HepG2 (cell line): ENCODE measurements at regions not wholly inside any gene's neighbourhood (a gene's known extent, or its start where the extent isn't known, plus 50 kb on each side); places are given as distances from the start of the nearest gene placed in this dataset.

Experiments used
- CC2D1A ChIP-seq: sonication (generic); formaldehyde crosslinking; IDR thresholded peaks from 2 replicates; pipeline ENCODE4 v1.8.1; 2023; ENCODE audit warnings: mild to moderate bottlenecking, missing genetic modification reagents
- ELF1 ChIP-seq: sonication (generic); formaldehyde crosslinking; IDR thresholded peaks from 2 replicates; pipeline ENCODE4 v1.4.0; 2020; ENCODE audit warnings: missing genetic modification reagents
- HMG20B ChIP-seq: conservative IDR thresholded peaks from 2 replicates; pipeline ENCODE4 v1.6.1; 2016; ENCODE audit warnings: missing genetic modification reagents, missing compliant biosample characterization
- POLR2A ChIP-seq, 2 experiments: IDR thresholded peaks; 2 replicates each; pipeline ENCODE4 v1.6.1; 2011; ENCODE audit warnings: low read depth in 2 of 2, low read length in 2 of 2, mild to moderate bottlenecking in 1 of 2, moderate library complexity in 1 of 2; ENCODE audit not compliant: insufficient read depth in 1 of 2
- RAD21 ChIP-seq: fragments of 450-650 bp; formaldehyde crosslinking; IDR thresholded peaks from 2 replicates; pipeline ENCODE4 v1.5.0; 2020; ENCODE audit warnings: mild to moderate bottlenecking
- RNF2 ChIP-seq: fragments of 450-650 bp; conservative IDR thresholded peaks from 2 replicates; pipeline ENCODE4 v1.6.1; 2016; ENCODE audit warnings: low read depth
- SMC3 ChIP-seq: IDR thresholded peaks from 2 replicates; pipeline ENCODE4 v1.6.1; 2011; ENCODE audit warnings: low read length, improper control_type of control experiment
- TBL1XR1 ChIP-seq: fragments of 150-350 bp; IDR thresholded peaks from 2 replicates; pipeline ENCODE4 v1.6.1; 2014; ENCODE audit warnings: borderline replicate concordance, low read length; ENCODE audit not compliant: partially characterized antibody
- TFDP2 ChIP-seq: sonication (generic); formaldehyde crosslinking; IDR thresholded peaks from 2 replicates; pipeline ENCODE4 v1.4.0; 2020; ENCODE audit warnings: missing genetic modification reagents
- ZNF335 ChIP-seq: sonication (generic); formaldehyde crosslinking; IDR thresholded peaks from 2 replicates; pipeline ENCODE4 v1.4.0; 2020; ENCODE audit warnings: missing genetic modification reagents
- ZNF460 ChIP-seq: sonication (generic); formaldehyde crosslinking; IDR thresholded peaks from 2 replicates; pipeline ENCODE4 v1.5.1; 2020; ENCODE audit warnings: missing genetic modification reagents, mild to moderate bottlenecking, borderline replicate concordance
- ZNF501 ChIP-seq: sonication (generic); formaldehyde crosslinking; IDR thresholded peaks from 2 replicates; pipeline ENCODE4 v1.5.1; 2020; ENCODE audit warnings: mild to moderate bottlenecking, moderate library complexity, missing genetic modification reagents
- TF ChIP-seq, protein P1 (sequence below): sonication (generic); formaldehyde crosslinking; IDR thresholded peaks from 2 replicates; pipeline ENCODE4 v1.9.0; 2021; ENCODE audit warnings: mild to moderate bottlenecking, missing genetic modification reagents
- TF ChIP-seq, protein P2 (sequence below): sonication (generic); formaldehyde crosslinking; IDR thresholded peaks from 2 replicates; pipeline ENCODE4 v1.8.1; 2023; ENCODE audit warnings: missing genetic modification reagents, inconsistent platforms, borderline replicate concordance

GRCh38 chr1:232176222-232176621 lies 453.7 kb downstream of the SIPA1L2 start:
- no peak for TF ChIP-seq SMC3
- TF ChIP-seq ZNF460 (CRISPR knock-in tag) = no peak
- no peak for TF ChIP-seq TFDP2
- TF ChIP-seq RAD21 = no peak
- TF ChIP-seq TBL1XR1 = no peak
- TF ChIP-seq, protein P1, sequence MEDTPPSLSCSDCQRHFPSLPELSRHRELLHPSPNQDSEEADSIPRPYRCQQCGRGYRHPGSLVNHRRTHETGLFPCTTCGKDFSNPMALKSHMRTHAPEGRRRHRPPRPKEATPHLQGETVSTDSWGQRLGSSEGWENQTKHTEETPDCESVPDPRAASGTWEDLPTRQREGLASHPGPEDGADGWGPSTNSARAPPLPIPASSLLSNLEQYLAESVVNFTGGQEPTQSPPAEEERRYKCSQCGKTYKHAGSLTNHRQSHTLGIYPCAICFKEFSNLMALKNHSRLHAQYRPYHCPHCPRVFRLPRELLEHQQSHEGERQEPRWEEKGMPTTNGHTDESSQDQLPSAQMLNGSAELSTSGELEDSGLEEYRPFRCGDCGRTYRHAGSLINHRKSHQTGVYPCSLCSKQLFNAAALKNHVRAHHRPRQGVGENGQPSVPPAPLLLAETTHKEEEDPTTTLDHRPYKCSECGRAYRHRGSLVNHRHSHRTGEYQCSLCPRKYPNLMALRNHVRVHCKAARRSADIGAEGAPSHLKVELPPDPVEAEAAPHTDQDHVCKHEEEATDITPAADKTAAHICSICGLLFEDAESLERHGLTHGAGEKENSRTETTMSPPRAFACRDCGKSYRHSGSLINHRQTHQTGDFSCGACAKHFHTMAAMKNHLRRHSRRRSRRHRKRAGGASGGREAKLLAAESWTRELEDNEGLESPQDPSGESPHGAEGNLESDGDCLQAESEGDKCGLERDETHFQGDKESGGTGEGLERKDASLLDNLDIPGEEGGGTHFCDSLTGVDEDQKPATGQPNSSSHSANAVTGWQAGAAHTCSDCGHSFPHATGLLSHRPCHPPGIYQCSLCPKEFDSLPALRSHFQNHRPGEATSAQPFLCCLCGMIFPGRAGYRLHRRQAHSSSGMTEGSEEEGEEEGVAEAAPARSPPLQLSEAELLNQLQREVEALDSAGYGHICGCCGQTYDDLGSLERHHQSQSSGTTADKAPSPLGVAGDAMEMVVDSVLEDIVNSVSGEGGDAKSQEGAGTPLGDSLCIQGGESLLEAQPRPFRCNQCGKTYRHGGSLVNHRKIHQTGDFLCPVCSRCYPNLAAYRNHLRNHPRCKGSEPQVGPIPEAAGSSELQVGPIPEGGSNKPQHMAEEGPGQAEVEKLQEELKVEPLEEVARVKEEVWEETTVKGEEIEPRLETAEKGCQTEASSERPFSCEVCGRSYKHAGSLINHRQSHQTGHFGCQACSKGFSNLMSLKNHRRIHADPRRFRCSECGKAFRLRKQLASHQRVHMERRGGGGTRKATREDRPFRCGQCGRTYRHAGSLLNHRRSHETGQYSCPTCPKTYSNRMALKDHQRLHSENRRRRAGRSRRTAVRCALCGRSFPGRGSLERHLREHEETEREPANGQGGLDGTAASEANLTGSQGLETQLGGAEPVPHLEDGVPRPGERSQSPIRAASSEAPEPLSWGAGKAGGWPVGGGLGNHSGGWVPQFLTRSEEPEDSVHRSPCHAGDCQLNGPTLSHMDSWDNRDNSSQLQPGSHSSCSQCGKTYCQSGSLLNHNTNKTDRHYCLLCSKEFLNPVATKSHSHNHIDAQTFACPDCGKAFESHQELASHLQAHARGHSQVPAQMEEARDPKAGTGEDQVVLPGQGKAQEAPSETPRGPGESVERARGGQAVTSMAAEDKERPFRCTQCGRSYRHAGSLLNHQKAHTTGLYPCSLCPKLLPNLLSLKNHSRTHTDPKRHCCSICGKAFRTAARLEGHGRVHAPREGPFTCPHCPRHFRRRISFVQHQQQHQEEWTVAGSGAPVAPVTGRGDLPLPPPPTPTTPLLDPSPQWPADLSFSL = no peak
- TF ChIP-seq POLR2A (IDR thresholded peaks at IDR 0.05; ENCODE audit: insufficient read depth in 1 of 2, low read depth in 2 of 2, low read length in 2 of 2) = no peak
- TF ChIP-seq ZNF501 = no peak
- TF ChIP-seq ZNF335 = no peak
- no peak for TF ChIP-seq RNF2
- no peak for TF ChIP-seq HMG20B (CRISPR knock-in tag)
- TF ChIP-seq, protein P2, sequence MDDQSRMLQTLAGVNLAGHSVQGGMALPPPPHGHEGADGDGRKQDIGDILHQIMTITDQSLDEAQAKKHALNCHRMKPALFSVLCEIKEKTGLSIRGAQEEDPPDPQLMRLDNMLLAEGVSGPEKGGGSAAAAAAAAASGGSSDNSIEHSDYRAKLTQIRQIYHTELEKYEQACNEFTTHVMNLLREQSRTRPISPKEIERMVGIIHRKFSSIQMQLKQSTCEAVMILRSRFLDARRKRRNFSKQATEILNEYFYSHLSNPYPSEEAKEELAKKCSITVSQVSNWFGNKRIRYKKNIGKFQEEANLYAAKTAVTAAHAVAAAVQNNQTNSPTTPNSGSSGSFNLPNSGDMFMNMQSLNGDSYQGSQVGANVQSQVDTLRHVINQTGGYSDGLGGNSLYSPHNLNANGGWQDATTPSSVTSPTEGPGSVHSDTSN (CRISPR knock-in tag) = no peak
- TF ChIP-seq ELF1 (CRISPR knock-in tag) = no peak
- TF ChIP-seq CC2D1A (CRISPR knock-in tag) = no peak
